DND-41 (cell line): ENCODE measurements at regions not wholly inside any gene's neighbourhood (a gene's known extent, or its start where the extent isn't known, plus 50 kb on each side); places are given as distances from the start of the nearest gene placed in this dataset.

ENCODE experiments used
- ATAC-seq: fragments of 200-7000 bp; cut with Tn5 transposase; 3 replicates; pipeline ENCODE4 v1.9.1; 2021; ENCODE audit warnings: low read depth; ENCODE audit not compliant: insufficient read depth
- DNase-seq: peaks from one replicate; pipeline ENCODE4 v3.0.0-alpha.2; 2020
- H2AFZ ChIP-seq: 2 replicates; pipeline ENCODE4 v1.6.0; 2012; ENCODE audit warnings: low read depth, low read length
- H3K27ac ChIP-seq: 2 replicates; pipeline ENCODE4 v1.5.1; 2012; ENCODE audit warnings: low read length, inconsistent platforms
- H3K27me3 ChIP-seq: fragments of 200-600 bp; sonication (generic); 2 replicates; pipeline ENCODE4 v1.6.0; 2012; ENCODE audit warnings: low read length, mild to moderate bottlenecking, inconsistent platforms; ENCODE audit not compliant: insufficient read depth, poor library complexity
- H3K36me3 ChIP-seq: 2 replicates; pipeline ENCODE4 v1.5.1; 2012; ENCODE audit warnings: low read length, inconsistent platforms; ENCODE audit not compliant: insufficient read depth
- H3K4me1 ChIP-seq: 2 replicates; pipeline ENCODE4 v1.5.1; 2012; ENCODE audit warnings: mild to moderate bottlenecking, low read length; ENCODE audit not compliant: insufficient read depth
- H3K4me2 ChIP-seq: 2 replicates; pipeline ENCODE4 v1.6.0; 2012; ENCODE audit warnings: mild to moderate bottlenecking, moderate library complexity, low read length, inconsistent platforms; ENCODE audit not compliant: insufficient read depth
- H3K4me3 ChIP-seq, 2 experiments: fragments of 200-600 bp in 1 of 2; shearing (Covaris generic) in 1 of 2; 2 replicates each; pipeline ENCODE4 v1.5.1; 2012 to 2016; ENCODE audit warnings: inconsistent platforms in 2 of 2, low read length in 2 of 2, mild to moderate bottlenecking in 2 of 2, low read depth in 1 of 2, moderate library complexity in 1 of 2
- H3K79me2 ChIP-seq: 2 replicates; pipeline ENCODE4 v1.6.0; 2012; ENCODE audit warnings: low read length, inconsistent platforms; ENCODE audit not compliant: insufficient read depth
- H3K9ac ChIP-seq: 2 replicates; pipeline ENCODE4 v1.6.0; 2012; ENCODE audit warnings: low read depth, mild to moderate bottlenecking, inconsistent platforms, low read length, moderate library complexity
- H3K9me3 ChIP-seq: 2 replicates; pipeline ENCODE4 v1.5.1; 2012; ENCODE audit warnings: low read length, moderate library complexity, mild to moderate bottlenecking, inconsistent platforms; ENCODE audit not compliant: insufficient read depth, severe bottlenecking
- H4K20me1 ChIP-seq: 2 replicates; pipeline ENCODE4 v1.6.0; 2012; ENCODE audit warnings: low read length; ENCODE audit not compliant: insufficient read depth
- CTCF ChIP-seq: IDR thresholded peaks from 2 replicates; pipeline ENCODE4 v1.5.1; 2012; ENCODE audit warnings: borderline replicate concordance, low read length, moderate library complexity, mild to moderate bottlenecking; ENCODE audit not compliant: poor library complexity, severe bottlenecking; ENCODE audit errors: extremely low read depth
- EZH2 ChIP-seq: IDR thresholded peaks from 3 replicates; pipeline ENCODE4 v1.6.1; 2012; ENCODE audit warnings: borderline replicate concordance, low read depth, mild to moderate bottlenecking, moderate library complexity, low read length, inconsistent platforms; ENCODE audit not compliant: severe bottlenecking

GRCh38 chr13:59269476-59269875 is 894.3 kb downstream of the DIAPH3 start:
- DNase-seq (no peak), ATAC-seq (no peak)
- no peaks in the 10 kb centered on the region for H4K20me1 ChIP-seq
- no peak overlapping the region for H3K27ac ChIP-seq
- no peaks in the 10 kb centered on the region for H3K9me3 ChIP-seq
- H3K4me2 ChIP-seq, result no peak overlapping the region
- H3K4me1 ChIP-seq, result no peaks in the 10 kb centered on the region
- H3K79me2 ChIP-seq, result no peaks in the 10 kb centered on the region
- no peaks in the 10 kb centered on the region for H3K36me3 ChIP-seq
- no peak overlapping the region for H2AFZ ChIP-seq
- no peaks in the 10 kb centered on the region for H3K27me3 ChIP-seq
- no peak overlapping the region for H3K4me3 ChIP-seq
- no peak overlapping the region for H3K9ac ChIP-seq
- TF ChIP-seq CTCF, result no peak
- no peak for TF ChIP-seq EZH2

- no peak overlapping the region for H3K27ac ChIP-seq
- no peaks in the 10 kb centered on the region for H4K20me1 ChIP-seq
- H3K9me3 ChIP-seq, result no peaks in the 10 kb centered on the region
- DNase-seq (no peak), ATAC-seq (no peak)
- H3K4me3 ChIP-seq, result no peak overlapping the region
- TF ChIP-seq EZH2, result no peak
- no peak for TF ChIP-seq CTCF
- H3K27me3 ChIP-seq, result no peaks in the 10 kb centered on the region
- H3K4me1 ChIP-seq, result no peaks in the 10 kb centered on the region
- no peak overlapping the region for H3K9ac ChIP-seq
- H3K79me2 ChIP-seq, result no peaks in the 10 kb centered on the region
- no peaks in the 10 kb centered on the region for H3K36me3 ChIP-seq
- H3K4me2 ChIP-seq, result no peak overlapping the region
- H2AFZ ChIP-seq, result no peak overlapping the region
Observed at GRCh38 chr13:59270327-59270726, 893.4 kb downstream of the DIAPH3 start.

- Histone ChIP-seq H3K79me2 (no peaks in the 10 kb centered on the region), H4K20me1 (no peaks in the 10 kb centered on the region), H3K27me3 (no peaks in the 10 kb centered on the region), H3K4me3 (no peak overlapping the region), H3K4me1 (no peaks in the 10 kb centered on the region), H3K9ac (no peak overlapping the region), H3K4me2 (no peak overlapping the region), H3K27ac (no peak overlapping the region), H2AFZ (no peak overlapping the region), H3K9me3 (no peaks in the 10 kb centered on the region), H3K36me3 (no peaks in the 10 kb centered on the region)
- TF ChIP-seq EZH2 (no peak), CTCF (no peak)
- ATAC-seq, result no peak
- DNase-seq, result no peak
Observed at GRCh38 chr13:59274958-59275727, 888.6 kb downstream of the DIAPH3 start.
